ENCODE measurements at regions not wholly inside any gene's neighbourhood (a gene's known extent, or its start where the extent isn't known, plus 50 kb on each side); places are given as distances from the start of the nearest gene placed in this dataset.

DNA sequence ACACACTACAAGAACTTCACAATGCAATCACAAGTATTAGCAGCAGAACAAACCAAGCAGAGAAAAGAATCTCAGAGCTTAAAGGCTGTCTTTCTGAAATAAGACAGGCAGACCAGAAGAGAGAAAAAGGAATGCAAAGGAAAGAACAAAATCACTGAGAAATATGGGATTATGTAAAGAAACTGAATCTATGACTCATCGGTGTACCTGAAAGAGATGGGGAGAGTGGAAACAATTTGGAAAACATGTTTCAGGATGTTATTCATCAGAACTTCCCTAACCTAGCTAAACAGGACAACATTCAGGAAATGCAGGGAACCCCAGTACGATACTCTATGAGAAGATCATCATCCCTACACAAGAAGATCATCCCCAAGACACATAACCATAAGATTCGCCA, 499.0 kb upstream of the CHAC2 start:
- TF ChIP-seq, protein P1, sequence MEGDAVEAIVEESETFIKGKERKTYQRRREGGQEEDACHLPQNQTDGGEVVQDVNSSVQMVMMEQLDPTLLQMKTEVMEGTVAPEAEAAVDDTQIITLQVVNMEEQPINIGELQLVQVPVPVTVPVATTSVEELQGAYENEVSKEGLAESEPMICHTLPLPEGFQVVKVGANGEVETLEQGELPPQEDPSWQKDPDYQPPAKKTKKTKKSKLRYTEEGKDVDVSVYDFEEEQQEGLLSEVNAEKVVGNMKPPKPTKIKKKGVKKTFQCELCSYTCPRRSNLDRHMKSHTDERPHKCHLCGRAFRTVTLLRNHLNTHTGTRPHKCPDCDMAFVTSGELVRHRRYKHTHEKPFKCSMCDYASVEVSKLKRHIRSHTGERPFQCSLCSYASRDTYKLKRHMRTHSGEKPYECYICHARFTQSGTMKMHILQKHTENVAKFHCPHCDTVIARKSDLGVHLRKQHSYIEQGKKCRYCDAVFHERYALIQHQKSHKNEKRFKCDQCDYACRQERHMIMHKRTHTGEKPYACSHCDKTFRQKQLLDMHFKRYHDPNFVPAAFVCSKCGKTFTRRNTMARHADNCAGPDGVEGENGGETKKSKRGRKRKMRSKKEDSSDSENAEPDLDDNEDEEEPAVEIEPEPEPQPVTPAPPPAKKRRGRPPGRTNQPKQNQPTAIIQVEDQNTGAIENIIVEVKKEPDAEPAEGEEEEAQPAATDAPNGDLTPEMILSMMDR (IDR thresholded peaks at IDR 0.05): no peak
- no peak for TF ChIP-seq POLR2A (IDR thresholded peaks at IDR 0.05)
- TF ChIP-seq EP300 (IDR thresholded peaks at IDR 0.05; ENCODE audit: low read depth): no peak
- no peak for TF ChIP-seq POLR2AphosphoS5 (IDR thresholded peaks at IDR 0.05)

All from transverse colon (tissue), 4 donors.